Brain microvascular endothelial cell (primary cell): ENCODE measurements at regions not wholly inside any gene's neighbourhood (a gene's known extent, or its start where the extent isn't known, plus 50 kb on each side); places are given as distances from the start of the nearest gene placed in this dataset.

Source experiments
- DNase-seq: peaks from one replicate; pipeline ENCODE4 v3.0.0-alpha.2; 2020
- H3K27ac ChIP-seq: fragments of 250-450 bp; sonication (Bioruptor Pico); 2 replicates; pipeline ENCODE4 v1.5.1; 2020; ENCODE audit warnings: mild to moderate bottlenecking, moderate library complexity
- H3K27me3 ChIP-seq: fragments of 250-450 bp; sonication (Bioruptor Pico); replicated peaks from 2 replicates; pipeline ENCODE4 v1.5.1; 2020; ENCODE audit warnings: mild to moderate bottlenecking
- H3K36me3 ChIP-seq: fragments of 250-450 bp; sonication (Bioruptor Pico); replicated peaks from 2 replicates; pipeline ENCODE4 v1.5.1; 2020; ENCODE audit warnings: mild to moderate bottlenecking
- H3K4me3 ChIP-seq: 2 replicates; pipeline ENCODE4 v1.5.1; 2011; ENCODE audit warnings: low read depth, mild to moderate bottlenecking, control low read depth, low read length, moderate library complexity
- in situ Hi-C: cut with HindIII; loops from 2 replicates; pipeline ENCODE4 v1.10.0; 2017; ENCODE audit warnings: low sequenced_read_pairs, low pct_ligation_motif_present
- TF ChIP-seq, protein P1 (sequence below): IDR thresholded peaks from 2 replicates; pipeline ENCODE4 v1.5.1; 2011; ENCODE audit warnings: low read depth, mild to moderate bottlenecking, moderate library complexity, low read length, control low read depth, inconsistent platforms; ENCODE audit errors: missing control alignments

DNA sequence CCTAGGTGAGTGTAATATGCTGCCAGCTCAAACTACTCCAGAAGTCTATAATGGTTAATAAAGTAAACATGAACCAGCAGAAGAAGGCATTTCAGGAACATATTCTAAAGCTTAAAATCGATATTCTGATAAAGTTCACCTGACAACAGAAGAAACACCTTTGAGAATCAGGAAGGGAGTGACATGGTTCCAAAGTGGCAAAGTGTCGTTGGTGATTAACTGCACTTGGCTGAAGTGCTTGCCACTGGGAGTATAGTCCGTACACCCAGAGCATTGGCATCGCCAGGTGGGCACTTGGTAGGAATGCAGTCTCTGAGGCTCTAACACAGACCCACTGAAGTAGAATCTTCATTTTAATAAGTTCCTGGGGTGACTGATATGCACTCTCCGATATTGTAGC lies 76.0 kb upstream of the H2AZ1 start:
- Histone ChIP-seq H3K4me3 (no peak overlapping the region), H3K27me3 (no peaks in the 10 kb centered on the region), H3K27ac (no peak overlapping the region), H3K36me3 (no peaks in the 10 kb centered on the region)
- no peak for DNase-seq
- TF ChIP-seq, protein P1, sequence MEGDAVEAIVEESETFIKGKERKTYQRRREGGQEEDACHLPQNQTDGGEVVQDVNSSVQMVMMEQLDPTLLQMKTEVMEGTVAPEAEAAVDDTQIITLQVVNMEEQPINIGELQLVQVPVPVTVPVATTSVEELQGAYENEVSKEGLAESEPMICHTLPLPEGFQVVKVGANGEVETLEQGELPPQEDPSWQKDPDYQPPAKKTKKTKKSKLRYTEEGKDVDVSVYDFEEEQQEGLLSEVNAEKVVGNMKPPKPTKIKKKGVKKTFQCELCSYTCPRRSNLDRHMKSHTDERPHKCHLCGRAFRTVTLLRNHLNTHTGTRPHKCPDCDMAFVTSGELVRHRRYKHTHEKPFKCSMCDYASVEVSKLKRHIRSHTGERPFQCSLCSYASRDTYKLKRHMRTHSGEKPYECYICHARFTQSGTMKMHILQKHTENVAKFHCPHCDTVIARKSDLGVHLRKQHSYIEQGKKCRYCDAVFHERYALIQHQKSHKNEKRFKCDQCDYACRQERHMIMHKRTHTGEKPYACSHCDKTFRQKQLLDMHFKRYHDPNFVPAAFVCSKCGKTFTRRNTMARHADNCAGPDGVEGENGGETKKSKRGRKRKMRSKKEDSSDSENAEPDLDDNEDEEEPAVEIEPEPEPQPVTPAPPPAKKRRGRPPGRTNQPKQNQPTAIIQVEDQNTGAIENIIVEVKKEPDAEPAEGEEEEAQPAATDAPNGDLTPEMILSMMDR, result no peak
- in situ Hi-C loops, result no loop called here

DNA sequence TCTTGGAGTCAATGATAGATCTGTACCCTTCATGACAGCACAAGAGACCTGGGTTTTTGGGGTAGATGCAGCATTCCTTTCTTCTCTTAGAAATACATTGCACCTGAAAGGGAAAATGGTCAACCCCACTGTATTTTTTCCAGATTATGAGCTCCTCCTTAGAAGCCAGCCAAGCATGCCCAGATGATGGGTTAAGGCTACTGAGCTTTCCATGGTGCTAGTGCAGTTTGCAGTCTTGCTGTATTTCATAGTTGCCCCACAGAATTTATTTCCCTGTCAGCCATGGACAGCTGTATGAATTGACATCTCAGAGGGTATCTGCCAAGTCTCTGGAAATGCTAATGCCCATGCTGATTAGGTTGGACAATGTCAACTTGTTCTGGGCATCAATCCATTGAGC lies 73.7 kb upstream of the H2AZ1 start:
- TF ChIP-seq, protein P1, result no peak
- in situ Hi-C loops, result no loop called here
- no peaks in the 10 kb centered on the region for H3K36me3 ChIP-seq
- H3K4me3 ChIP-seq, result no peak overlapping the region
- DNase-seq, result no peak
- H3K27ac ChIP-seq, result no peak overlapping the region
- H3K27me3 ChIP-seq, result no peaks in the 10 kb centered on the region

DNA sequence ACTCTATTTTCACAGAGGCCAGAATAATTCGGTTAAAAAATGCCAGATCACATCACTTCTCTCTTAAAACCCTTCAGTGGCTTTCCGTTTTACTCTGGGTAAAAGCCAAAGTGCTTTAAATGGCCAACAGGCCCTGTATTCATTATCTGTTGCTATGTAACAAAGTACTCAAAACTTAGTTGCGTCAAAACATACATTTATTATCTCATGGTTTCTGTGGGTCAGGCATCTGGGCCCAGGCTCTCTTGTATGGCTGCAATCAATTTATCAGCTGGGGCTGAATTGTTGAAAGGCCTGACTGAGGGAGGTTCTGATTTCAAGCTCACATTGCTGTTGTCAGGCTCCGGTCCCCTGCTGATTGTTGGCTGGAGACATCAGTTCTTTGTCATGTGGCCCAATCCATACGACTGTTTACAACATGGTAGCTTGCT lies 72.7 kb upstream of the H2AZ1 start:
- in situ Hi-C loops, result no loop called here

DNA sequence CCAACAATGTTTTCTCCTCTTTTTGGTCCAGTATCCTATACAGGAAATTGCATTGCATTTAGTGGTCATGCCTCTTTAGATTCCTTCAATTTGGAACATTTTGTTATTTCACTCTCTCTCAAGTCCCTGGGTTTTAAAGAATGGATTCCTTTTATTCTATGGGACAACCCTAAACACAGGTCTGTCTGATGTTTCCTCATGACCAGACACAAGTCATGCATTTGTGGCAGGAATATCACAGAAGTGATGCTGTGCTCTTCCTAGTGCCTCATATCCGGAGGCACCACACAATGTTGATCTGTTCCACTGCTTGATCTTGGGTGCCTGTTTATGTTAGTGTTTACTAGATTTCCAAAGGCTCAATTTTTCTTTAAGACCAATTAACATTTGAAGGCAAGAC lies 69.7 kb upstream of the H2AZ1 start:
- no peak overlapping the region for H3K27ac ChIP-seq
- in situ Hi-C loops, result no loop called here
- H3K27me3 ChIP-seq, result no peaks in the 10 kb centered on the region
- no peak overlapping the region for H3K4me3 ChIP-seq
- no peak for DNase-seq
- H3K36me3 ChIP-seq, result no peaks in the 10 kb centered on the region
- TF ChIP-seq, protein P1, result no peak

More for the DNA sequence above, 72.7 kb upstream of the H2AZ1 start:
- no peak overlapping the region for H3K4me3 ChIP-seq
- TF ChIP-seq, protein P1, result no peak
- no peaks in the 10 kb centered on the region for H3K36me3 ChIP-seq
- H3K27ac ChIP-seq, result no peak overlapping the region
- no peaks in the 10 kb centered on the region for H3K27me3 ChIP-seq
- DNase-seq, result no peak

DNA sequence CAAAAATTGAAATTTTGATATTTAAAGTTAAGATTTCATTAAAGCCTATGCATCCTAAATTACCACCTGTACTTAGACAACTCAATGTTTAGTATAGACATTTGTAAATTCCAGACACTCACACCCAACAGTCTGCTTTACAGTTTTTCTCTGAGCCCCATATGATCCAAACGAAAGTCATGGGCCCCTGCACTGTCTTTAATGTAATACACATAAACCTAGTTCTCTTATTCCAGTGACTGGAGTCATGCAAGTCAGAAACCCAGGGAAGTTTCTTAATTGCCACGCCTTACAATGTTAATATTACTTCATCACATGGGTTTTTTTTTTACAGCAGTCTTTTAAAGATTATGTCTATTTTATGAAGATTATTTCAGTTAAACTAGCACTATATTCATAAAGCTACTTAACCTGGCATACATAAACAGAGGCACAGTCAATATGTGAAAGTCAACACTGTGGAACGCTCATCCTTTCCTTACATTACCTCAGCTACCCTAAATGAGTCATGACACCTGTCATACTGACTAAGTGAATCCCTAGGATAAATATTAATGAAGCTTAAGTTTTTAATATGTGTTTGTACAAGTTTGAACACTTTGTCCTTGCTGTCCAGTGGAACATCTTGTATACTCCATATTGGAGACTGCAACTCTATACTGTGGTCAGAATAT lies 67.7 kb upstream of the H2AZ1 start:
- Histone ChIP-seq H3K27me3 (no peaks in the 10 kb centered on the region), H3K36me3 (no peaks in the 10 kb centered on the region), H3K4me3 (no peak overlapping the region), H3K27ac (no peak overlapping the region)
- no peak for DNase-seq
- in situ Hi-C loops, result no loop called here
- TF ChIP-seq, protein P1, result no peak

DNA sequence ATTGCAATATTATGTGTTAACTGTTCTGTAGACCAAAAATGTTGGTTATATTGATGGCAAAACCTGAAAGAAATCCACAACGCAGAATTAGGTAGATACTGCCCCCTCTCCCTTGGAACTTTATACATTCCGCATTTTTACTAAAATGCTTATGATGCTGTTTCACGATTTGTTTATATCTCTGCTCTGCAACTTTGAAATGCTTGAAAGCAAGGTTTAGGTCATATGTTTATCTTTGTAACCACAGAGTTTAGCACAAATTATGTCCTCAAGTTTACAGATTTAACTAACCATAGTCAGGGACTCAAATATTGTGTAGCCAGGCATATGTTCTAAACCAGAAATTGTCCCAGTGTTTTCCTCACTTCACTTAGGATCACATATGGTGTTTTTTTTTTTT lies 66.1 kb upstream of the H2AZ1 start:
- H3K27me3 ChIP-seq, result no peaks in the 10 kb centered on the region
- no peak for DNase-seq
- in situ Hi-C loops, result no loop called here
- TF ChIP-seq, protein P1, result no peak
- H3K36me3 ChIP-seq, result no peaks in the 10 kb centered on the region
- H3K4me3 ChIP-seq, result no peak overlapping the region
- H3K27ac ChIP-seq, result no peak overlapping the region
